ENCODE measurements at regions not wholly inside any gene's neighbourhood (a gene's known extent, or its start where the extent isn't known, plus 50 kb on each side); places are given as distances from the start of the nearest gene placed in this dataset.

DNA sequence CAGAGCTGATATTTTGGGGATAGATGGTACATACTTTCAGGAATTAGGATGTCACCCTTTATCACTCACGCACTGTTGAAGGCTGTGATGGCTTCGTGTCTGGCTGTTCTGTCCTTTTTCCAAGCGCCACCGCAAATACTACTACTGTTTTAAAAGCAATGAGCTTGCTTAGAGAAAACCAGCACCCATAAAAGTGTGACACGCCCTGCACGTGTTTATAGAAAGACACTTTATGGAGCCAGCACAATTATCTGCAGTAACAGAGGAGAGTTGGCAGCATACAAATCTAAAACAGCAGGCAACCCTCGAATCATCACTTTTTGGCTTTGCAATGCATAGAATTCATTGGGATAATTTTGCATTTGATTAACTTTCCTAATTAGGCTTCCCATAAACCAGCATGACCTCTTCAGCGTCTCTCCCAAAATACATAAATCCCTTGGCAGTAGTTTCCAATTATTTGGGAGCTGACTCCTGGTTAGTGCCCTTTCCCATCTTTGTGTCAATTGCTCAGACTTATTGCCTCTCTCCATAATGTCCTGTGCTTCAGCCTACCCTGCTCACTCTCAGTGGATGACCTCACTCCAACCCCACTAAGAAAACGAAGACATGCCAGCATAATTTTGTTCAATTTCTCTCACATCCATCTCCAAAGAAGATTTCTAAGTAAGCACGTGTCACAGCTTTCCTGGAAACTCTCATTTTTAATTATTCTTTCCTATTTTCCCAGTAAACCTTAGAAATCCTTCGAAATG lies 118.7 kb upstream of the LARGE1 start:
- FAIRE-seq (no peak), DNase-seq (ENCODE audit: low spot score in 2 of 2) (no peak)

DNA sequence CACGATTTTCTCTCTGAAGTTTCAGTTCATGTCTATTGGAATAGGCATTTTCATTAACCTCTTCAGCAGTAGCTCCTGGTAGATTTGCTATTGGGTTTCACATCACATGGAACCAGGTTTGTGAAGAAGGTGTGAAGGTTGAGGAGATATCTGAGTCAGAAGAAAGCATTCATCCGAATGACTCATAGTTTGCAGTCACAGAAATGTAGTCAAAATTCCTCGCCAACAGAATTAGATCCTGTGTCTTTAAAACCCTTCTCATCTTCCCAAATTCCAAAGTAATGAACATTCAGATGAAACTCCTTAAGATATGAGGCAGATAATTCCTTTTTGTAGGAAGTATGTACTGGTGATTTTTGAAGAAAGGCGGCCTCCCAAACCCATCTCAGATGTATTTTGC lies 125.0 kb upstream of the LARGE1 start:
- FAIRE-seq = no peak
- DNase-seq (ENCODE audit: low spot score in 2 of 2) = no peak

DNA sequence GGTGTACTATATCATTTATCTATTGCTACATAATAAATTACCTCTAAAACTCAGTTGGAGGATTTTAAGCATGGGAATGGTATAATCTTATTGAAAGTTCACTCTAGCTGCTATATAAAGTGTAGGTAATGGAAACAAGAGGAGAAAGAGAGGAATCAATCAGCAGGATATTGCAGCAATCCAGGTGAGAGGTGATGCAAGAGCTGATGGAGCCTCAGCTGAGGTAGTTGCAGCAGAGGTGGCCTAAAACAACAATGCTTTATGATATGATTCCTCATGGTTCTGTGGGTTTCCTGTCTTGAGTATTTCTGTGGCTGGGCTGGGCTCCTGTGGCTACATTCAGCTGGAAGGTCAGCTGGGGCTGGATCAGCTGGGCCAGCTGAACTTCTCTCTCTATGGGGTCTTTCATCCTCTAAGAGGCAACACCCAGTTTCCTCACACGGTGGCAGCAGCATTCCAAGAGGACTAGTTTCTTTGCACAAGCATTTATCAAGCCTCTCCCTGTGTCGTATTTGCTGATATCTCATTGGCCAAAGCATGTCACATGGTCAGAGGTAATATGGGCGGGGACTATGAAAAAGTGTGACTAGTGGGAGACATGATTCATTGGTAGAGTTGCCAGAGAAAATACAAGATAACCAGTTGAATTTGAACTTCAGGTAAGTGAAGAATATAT lies 135.4 kb upstream of the LARGE1 start:
- no peak for DNase-seq (ENCODE audit: low spot score in 2 of 2)
- no peak for FAIRE-seq

DNA sequence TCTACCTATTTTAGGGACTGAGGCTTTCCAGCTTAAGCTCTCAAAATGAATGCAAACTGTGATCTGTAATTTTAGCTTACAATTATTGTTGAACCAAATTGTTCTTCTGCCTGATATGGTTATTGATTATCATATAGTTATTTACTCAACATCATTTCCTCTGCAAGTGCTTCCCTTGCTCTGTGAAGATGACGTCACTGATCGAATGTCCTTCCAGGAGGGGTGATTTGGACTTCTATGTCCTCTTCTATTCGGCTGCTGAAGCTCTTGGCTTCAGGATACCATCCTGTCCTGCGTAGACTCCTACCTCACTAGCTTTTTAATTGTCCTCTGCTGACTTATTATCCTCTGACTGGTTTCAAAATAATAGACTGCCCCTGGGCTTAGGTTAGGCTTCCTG lies 137.4 kb upstream of the LARGE1 start:
- no peak for FAIRE-seq
- no peak for DNase-seq (ENCODE audit: low spot score in 2 of 2)

DNA sequence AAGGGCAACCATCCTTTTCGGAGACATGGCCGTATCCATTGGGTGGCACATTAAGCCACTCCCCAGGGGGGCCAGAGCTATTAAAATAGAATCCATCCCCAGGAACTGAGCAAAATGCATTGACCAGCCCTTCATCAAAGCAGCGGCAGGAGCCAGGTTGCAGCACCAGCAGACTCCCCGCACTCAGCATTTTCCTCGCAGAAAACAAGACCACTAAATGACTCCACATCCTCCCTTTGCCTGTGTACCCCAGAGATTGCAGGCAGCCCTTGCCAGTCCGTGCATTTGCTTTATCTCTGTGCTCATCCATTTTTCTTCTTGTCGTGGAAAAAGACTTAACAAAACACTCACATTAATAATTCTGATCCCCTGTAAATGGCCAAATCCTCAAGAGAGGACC lies 144.4 kb upstream of the LARGE1 start:
- DNase-seq (ENCODE audit: low spot score in 2 of 2) = no peak
- FAIRE-seq = no peak

DNA sequence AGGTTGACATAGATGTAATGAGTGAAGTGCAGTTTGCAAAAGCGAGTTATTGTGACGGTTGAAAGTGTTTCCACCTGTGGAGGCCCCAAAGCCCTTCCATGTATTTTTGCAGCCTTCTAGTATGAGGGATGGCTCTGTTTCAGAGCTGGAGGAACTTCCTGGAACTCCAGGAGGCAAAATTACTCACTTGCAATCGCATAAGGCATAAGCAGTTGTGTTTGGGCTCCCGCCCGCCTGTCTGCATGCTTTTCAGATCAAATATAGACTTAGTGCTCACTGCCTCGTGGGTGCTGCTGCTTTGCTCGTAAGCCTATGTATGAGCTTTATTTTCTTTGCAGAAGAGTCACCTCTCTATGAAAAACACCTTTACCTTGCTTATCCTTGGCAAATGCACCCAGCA lies 146.8 kb upstream of the LARGE1 start:
- DNase-seq (ENCODE audit: low spot score in 2 of 2) (no peak), FAIRE-seq (no peak)

DNA sequence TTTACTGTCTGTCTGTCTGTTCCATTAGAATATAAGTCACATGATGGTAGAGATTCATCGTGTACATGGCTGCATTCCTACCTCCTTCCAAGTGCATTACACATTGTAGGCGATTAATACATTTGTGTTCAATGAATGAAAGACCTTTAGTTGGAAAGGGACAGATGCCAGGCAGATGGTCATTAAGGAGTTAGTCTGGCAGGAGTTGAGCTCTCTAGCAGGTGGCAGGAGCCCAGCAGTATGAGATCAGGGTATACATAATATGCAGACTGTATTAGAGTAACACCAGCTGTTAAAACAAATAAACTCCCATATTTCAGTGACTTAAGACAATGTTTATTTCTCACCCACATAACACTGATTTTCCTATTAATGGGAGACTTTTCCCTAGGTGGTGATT lies 147.7 kb upstream of the LARGE1 start:
- no peak for FAIRE-seq

DNA sequence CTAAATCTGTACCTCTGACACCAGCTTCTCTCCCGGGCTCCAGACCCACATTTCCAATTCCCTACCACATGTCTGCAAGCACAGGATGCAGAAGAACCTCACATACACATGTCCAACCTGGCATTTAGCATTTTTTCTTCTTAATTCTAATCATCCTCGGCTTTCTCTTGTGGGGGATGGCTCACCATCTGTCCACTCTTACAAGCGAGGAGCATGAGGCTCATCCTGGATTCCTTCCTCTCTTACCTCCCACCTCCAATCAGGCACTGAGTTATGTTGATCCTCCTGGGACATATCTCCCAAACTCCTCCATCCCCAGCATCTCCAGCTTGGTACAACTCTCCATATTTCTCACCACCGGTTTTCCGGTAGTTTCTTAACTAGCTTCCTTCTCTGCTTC lies 149.8 kb upstream of the LARGE1 start:
- DNase-seq (ENCODE audit: low spot score in 2 of 2) (no peak), FAIRE-seq (no peak)

More for the DNA sequence above, 147.7 kb upstream of the LARGE1 start:
- no peak for DNase-seq (ENCODE audit: low spot score in 2 of 2)

DNA sequence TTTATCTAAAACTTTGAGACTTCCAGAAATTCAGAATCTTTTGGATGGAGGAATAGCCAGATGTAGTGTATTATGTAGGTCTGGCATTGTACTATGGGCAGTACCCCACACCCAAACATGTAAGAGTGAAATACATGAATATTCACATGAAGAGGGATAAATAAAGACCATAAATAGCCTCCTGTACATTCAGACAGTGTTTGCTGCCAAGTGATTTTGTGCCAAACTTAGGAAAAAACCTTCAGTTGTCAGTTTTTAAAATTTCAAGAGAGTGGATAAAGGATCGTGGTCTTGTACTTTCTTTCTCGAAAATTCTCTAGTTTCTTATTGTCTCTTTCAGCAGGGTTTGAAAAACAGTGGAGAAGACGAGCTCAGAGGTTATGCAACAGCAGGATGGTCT lies 150.3 kb upstream of the LARGE1 start:
- DNase-seq (ENCODE audit: low spot score in 2 of 2) = no peak
- no peak for FAIRE-seq

DNA sequence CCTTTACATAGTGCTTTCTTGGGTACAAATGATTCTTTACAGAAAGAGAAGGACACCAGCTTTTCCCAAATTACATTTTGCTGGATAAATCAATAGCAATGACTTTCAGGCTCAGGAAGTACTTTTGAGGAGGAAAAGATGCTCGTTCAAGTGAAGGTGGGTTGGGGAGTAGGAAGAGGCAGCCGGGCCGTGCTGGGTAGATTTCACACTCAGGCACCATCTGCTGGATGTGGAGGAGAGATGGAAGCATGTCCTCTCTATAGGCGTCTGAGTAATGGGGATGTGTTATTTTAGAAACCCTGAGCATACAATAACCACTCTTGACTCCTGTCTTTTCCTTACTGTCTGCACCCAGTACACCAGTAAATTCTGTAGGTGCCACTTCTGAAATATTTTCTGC lies 152.3 kb upstream of the LARGE1 start:
- no peak for FAIRE-seq
- DNase-seq (ENCODE audit: low spot score in 2 of 2) = no peak

DNA sequence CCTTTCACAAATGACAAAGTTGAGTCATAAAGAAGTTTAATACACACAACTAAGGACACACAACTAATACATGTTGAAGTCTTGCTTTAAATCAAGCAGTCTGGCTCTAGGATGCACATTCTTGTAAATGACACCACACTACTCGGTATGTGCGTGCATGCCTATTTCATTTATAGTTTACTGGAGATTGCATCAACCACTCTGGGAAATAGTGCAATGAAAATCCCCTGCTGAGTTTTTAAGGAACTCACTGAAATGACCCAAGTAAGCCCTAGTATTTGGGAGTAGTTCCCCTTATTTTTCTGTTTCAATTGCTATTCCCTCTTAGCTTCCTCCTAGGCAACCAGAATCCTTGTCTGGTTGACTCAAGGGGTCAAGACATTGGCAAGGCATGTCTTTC lies 160.2 kb upstream of the LARGE1 start:
- FAIRE-seq (no peak), DNase-seq (ENCODE audit: low spot score in 2 of 2) (no peak)

DNA sequence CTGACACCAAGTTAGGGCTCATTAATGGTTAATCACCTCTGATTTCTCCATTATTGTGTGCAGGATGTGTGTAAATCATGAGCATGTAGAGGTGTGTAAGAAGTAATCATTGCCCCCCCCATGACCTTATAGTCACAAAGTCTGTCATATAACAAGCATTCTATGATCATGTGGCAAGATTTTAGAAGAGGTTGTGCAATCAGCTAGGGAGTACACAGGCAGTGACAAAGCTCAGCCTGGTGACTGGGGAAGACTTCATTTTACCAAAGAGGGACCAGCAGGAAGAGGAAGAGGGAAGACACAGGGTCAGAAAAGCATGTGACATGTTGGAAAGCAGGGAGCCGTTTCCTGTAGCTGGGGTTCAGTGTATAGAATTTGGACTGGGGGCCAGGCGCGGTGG lies 176.5 kb upstream of the LARGE1 start:
- no peak for FAIRE-seq
- DNase-seq (ENCODE audit: low spot score in 2 of 2) = no peak

DNA sequence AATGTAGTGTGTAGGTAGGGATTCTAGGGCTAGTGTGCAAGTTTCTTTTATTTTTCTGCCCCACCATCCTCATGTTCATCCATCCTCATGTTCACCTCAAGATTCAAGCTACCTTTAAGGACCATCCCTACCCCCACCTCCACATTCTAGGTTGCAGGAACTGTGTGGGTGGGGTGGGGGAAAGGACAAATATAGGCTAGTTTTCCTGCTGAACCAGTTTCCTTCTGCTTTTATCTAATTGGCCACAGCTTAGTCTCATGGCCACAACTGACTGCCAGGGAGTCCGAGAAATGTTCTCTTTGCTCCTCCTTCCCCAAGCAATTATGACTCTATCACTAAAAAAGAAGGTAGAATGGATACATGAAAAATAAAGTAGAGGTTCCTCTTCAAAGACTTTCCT lies 179.0 kb upstream of the LARGE1 start:
- FAIRE-seq (no peak), DNase-seq (ENCODE audit: low spot score in 2 of 2) (no peak)

DNA sequence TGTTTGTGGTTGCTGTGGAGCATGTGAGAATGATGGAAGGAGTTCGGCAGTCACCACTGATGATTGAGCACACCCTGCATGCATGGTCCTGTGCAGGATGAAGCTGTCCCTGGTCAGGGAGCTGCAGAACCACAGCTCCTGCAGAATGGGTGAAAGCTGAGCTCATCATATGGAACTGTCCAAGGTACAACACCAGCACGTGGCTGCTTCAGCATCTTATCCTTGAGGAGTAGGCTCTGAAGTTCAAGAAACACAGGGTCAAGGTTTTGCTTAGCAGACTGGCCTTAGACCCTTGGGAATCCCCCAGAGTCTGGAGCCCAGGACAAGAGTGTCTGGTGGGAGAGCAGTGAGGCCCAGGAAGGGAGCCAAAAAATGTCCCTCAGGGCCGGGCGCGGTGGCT lies 182.4 kb upstream of the LARGE1 start:
- FAIRE-seq (no peak), DNase-seq (ENCODE audit: low spot score in 2 of 2) (no peak)

DNA sequence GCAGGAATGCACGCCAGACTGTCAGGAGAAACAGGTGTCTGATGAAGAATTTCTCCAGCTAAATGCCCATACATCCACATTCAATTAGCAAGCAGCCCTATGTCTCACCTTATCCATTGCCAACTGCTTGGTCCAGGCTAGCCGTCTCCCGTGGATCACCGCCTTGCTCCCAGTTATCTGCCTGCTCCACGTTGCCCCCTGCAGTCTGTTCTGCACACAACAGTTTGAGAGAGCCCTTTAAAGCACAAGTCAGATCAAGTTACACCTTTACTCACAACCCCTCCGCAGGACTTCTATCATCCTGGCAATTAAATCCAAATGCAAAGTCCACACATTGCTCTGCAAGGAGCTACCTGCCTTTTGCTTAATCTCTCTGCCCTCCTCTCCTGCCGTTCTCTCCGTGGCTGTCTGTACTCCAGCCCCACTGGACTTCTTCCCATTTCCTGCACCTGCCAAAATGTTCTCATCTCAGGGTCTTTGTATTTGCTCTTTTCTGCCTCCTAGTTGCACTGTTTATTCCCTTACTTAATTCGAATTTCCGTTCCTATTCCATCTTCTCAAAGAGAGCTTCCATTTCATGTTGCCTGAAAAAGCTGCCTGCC lies 185.3 kb upstream of the LARGE1 start:
- no peak for FAIRE-seq
- peak in 1 of 2 donors; percentile 29 for DNase-seq (ENCODE audit: low spot score in 2 of 2)

DNA sequence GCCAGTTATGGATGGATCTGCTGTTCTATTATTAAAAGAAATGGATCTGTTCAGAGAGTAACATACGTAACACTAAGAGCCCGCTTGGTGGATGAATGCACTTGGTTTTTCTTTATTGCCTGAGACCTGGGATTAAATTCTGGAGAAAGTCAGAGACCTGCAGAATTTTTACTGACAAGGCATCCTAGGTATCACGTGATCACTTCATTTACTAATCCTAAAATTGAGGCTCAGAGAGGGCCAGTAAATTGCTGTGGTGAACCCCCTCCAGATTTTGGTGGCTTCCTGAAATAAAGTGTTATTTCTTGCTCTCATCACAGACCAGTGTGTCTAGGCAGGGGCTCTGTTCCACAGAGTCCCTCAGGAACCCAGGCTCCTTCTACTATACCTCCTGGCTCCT lies 187.9 kb upstream of the LARGE1 start:
- DNase-seq (ENCODE audit: low spot score in 2 of 2) (no peak), FAIRE-seq (no peak)

DNA sequence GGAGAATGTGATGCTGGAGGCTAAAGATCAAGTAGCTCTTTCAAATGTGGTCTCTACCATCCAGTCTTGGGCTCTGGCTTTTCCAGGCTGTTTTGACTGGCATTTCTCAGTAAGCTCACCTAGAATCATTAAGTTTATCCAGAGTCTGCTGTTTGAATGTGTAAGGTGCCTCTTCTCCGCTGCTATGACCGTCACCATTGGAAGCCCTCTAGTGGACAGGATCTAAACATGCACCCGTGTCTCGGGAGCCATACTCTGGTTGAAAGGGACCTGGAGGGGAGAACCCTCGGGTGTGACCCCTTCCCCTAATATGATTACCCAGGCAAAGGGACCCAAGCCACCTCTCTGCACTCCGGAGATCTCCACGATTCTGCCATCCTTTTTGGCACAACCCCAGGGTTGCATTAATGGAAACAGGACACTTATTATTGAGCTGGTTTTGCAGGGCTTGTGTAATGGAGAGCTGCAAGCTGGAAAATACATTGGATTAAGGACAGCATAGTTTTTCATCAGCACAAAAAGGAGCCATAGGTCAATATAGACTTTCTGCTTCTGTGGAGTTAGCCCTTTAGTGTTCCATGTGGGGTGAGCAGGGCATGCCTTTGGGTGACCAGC lies 191.0 kb upstream of the LARGE1 start:
- FAIRE-seq (no peak), DNase-seq (ENCODE audit: low spot score in 2 of 2) (peak in 1 of 2 donors; percentile 27)

DNA sequence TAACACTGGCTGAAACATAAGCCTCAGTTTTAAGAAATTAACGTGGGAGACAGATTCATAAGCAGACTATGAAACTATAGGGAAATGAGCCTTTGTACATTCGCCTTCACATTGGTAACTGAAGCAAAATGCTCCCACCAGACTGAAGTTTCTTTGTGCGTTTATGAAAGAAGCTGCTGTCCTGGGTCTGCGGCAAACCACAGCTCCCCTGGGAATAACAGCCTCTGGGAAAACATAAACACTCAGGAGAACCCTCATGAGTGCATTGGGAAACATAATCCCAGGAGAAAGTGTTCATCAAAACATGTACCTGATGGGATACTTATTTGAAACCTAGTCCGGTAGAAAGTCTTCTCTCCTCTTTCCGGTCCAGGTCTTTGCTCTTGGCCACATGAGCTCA lies 193.1 kb upstream of the LARGE1 start:
- DNase-seq (ENCODE audit: low spot score in 2 of 2) (no peak), FAIRE-seq (no peak)

DNA sequence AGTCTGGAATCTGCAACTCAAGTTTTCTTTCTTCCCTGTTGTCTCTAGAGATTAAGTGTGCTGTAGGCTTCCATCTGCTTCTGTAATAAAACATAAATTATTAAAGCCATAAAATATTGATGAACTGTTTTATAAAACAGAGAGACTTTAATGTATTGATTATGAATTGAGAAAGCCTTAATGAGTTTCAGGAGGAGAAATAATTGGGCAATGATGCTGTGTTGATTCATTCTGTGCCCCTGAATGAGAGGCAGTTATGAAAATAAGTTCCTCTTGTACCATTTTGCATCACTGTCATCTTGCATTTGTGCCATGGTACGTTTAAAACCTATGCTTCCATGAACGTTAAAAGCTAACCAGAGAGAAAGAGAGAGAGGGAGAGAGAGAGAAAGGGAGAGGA lies 194.1 kb upstream of the LARGE1 start:
- DNase-seq (ENCODE audit: low spot score in 2 of 2) (no peak), FAIRE-seq (no peak)

DNA sequence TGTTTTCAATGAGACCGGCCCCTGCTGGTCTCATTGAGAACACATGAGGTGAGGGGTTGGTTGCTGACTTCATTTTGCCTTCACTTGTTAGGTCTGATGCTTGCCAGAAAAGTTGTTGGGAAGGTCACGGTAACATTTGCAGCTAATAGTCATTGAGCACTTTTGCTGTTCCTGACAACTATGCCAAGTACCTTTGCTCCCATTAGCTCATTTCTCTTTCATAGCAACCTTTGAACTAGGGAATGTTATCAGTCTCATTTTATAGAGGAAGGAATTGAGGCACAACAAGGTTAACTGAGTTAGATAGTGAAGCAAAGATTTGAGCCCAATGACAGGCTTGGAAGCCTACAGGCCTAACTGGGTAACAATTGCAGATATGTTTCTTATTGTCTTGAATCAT lies 195.4 kb upstream of the LARGE1 start:
- no peak for FAIRE-seq
- no peak for DNase-seq (ENCODE audit: low spot score in 2 of 2)

DNA sequence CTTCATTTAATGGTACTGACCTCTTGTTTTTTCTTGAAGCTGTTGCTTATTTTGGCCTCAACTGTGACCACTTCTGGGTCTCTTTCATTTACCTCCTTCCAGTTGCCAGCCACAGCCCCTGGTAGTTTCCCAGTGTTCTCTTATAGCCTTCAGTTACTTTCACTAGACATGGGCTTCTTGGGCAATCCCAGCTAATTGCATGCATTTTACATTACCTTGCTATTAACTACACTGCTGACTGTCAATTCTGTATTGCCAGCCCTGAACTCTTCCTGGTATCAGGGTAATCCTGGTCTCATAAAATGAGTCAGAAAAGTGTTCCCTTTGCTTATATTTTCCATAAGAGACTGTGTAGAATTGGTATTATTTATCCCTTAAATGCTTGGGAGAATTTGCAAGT lies 195.8 kb upstream of the LARGE1 start:
- FAIRE-seq = no peak
- DNase-seq (ENCODE audit: low spot score in 2 of 2) = no peak

DNA sequence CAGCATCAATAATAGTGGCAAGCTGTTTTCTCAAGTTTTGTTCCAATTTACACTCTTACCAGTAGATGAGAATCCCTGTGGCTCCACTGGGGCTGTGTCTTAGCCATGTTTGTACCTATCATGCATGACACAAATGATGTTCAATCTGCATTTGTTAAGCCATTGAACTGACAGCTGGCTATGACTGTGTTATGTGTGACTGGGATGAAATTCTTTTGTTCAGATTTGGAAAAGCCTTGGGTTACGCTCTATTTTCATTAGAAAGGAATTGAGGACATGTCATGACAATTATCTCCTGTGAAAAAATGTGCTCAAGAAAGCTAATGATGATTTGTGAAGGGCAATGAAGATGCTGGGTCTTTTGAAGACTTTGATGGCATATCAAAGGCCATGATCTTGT lies 201.8 kb upstream of the LARGE1 start:
- no peak for DNase-seq (ENCODE audit: low spot score in 2 of 2)
- no peak for FAIRE-seq
